HG03342 (cell line): ENCODE measurements at regions not wholly inside any gene's neighbourhood (a gene's known extent, or its start where the extent isn't known, plus 50 kb on each side); places are given as distances from the start of the nearest gene placed in this dataset.

ENCODE experiments used
- ATAC-seq: cut with Tn5 transposase; IDR thresholded peaks from one replicate; pipeline ENCODE4 v1.9.1; 2021; ENCODE audit warnings: mild to moderate bottlenecking, moderate library complexity; ENCODE audit not compliant: unreplicated experiment

DNA sequence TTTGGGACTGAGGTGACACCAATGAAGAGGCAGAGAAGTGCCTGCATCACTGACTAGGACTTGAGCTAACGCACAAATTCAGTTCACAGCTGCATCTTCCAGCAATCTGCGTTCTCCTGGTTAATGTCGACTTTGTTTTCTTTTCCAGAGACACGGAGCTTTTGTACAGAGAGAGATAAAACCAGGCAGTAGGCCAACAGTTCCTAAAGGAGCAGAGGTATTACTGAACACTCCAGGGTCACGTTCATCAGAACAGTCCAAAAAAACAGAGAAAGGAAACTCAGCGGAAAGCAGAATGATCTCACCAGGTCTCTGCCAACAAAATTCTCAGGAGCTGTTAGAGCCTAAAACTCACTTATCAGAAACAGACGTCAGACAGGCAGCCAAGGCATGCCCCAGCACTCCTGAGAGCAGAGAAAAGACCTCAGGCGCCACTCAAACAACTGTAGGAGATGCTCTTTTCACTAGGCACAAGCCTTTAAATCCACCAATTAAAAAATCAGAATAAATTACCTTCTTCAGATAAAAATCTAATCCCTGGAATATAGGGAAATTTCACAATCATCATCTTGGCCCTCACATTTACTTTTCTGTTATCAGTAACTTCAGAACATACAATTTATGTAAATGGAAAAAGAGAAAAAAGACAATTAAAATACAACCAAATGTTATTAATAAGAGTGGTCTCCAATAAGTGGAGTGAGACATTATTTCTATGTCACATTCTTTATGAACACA, 95.9 kb upstream of the SPTBN1 start:
- ATAC-seq, result no peak

GRCh38 chr2:54364409-54364808, 91.7 kb upstream of the SPTBN1 start:
- ATAC-seq, result no peak

- ATAC-seq, result no peak
These were observed 90.5 kb upstream of the SPTBN1 start for GRCh38 chr2:54365661-54366060.

DNA sequence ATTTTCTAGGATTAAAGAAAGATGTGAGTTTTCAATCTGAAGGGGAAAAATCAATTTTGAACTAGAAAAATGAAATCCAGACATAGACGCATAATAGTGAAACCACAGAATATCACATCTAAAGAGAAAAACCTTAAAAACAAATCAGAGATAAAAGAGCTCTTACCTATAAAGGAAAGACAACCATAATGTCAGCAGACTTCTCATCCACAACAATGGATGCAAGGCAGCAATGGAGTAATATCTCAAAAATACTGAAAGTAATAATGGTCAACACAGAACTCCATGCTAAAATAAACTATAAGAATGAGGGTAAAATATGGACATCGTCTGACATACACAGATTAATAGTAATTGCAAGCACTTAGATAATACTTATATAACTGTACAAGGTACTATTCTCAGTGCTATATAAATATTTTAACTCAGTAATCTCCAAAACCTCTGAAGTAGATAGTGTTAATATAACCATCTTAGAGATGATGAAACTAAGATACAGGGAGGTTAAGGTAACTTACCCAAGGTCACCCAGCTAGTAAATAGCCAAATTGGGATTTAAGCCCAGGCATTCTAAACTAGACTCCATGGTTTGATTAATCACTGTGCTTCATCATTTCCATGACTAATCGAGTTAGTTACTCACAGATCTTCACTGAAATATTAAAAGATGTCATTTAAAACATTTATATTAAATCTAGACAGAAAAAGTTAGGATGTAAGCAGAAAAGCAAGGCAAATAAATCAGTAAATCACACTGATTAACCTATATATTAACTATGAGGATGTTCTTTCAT, 89.4 kb upstream of the SPTBN1 start:
- ATAC-seq, result no peak

GRCh38 chr2:54370405-54371104, 85.6 kb upstream of the SPTBN1 start:
- ATAC-seq, result no peak

DNA sequence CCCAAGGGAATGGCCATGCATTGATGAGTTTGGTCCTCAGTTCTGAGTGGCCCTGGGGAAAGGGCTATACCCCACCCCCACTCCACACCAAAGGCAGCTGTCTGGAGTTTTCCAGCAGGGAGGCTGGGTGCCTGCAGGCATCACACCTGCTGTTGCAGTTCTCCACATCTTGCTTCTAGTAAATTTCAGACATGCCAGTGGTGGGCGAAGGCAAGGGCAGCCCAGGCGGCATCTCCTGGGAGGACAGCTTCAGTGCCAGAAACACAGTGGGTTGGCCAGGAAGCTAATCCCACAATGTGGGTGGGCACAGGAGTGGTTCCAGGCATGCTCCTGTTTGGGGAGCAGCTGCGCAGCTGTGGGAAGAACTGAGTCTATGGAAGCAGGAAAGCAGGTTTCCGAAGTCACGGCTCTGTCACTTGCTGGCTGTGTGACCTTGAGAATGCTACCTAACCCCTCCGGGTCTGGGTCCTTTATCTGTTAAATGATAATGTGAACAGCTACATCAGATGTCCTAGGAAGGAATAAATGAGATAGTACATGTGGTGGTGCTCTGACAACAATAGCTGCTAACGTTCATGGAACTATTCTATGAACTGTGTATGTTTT, 84.6 kb upstream of the SPTBN1 start:
- ATAC-seq, result no peak

DNA sequence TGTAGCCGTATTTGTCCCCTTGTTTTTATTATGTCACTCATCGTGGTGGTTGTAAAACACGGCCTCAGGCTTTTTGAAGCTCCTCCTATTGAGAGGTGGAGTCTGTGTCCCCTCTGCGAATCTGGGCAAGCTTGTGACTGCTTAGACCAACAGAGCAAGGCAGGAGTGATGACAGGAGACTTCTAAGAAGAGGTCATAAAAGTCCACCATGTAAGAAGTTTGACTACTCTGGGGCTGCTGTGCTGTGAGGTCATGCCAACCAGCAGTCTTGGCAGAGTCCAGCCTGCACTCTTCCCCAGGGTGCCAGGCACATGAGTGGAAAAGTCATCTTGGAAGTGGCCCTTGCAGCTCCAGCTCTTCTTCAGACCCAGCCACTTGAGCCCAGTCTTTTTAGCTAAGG, 83.8 kb upstream of the SPTBN1 start:
- ATAC-seq, result no peak

DNA sequence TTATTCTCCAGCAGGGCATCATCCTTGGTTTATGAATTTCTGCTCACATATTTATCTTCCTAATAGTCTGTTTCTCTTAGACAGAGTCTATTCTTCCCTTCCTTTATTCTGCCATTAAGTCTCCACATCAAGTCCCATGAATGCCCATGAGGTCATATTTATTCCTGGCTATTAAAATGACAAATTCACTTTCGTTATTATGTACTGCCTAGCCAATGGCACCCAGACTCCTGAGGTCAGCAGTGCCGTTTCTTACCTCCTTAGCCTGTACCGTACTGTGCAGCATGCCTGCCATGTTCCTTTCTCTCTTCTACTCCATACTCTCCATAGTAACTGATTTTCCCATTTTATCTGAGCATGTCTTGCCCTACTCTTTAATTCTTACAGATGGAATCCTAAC, 82.3 kb upstream of the SPTBN1 start:
- no peak for ATAC-seq

DNA sequence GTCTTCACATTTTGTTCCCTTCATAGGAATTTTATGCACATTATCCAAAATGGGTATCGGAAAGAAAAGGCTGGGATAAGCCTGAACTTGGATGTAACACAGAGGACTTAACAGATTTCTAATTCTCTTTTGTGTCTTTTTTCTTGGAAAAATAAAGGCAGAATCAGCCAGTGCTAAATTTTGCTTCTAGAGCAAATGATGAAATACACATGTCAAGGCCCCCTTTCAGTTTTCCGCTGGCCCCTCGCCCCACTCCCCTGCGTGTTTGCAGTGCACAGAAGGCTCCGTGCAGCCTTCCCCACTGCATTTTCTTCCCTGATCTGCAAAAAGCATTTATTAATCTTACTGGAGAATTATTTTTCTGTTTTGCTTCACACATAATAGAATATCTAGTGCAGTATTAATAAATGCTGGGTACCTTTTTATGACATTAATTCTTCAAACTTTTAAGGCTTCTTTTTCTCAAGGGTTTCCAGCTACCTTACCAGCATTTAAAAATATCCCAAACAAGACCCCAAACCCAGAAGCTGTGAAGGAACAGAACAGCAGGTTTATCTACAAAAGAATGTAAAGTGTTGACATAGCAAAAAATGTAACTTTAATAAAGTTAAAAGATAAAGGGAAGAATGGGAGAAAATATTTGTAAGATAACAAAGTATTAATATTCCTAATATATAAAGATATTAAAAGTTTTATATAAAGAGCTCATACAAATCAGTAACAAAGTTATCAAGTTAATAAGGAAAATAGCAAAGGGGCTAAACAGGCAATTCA, 81.3 kb upstream of the SPTBN1 start:
- ATAC-seq, result no peak

- ATAC-seq, result no peak
These were observed 78.7 kb upstream of the SPTBN1 start for GRCh38 chr2:54377451-54377850.

DNA sequence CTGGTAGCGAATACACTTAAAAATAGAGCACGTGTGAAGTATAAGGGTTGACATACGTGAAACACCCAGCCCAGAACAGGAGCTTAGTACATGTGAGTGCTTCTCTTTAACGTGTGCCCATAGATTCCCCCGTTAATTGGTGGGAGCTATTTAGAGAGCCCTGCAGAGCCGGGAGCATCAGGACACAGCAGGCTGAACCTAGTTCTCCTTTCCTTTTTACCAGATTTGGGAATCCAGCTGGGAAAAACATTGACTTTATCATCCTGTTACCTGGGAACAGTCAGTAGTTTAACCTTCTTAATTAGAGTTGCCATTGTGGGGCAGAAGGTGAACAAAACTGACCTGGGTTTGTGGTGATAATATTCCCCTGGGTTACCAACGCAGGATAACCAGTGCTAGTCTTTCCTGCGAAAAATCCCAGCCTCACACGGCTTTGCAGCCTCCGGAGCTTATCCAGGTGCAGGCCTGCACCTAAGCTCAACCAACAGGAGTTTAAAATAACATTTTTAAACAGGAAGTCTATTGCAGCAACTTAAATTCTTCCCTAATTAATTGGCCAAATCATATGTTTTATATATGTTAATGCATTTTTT, 78.1 kb upstream of the SPTBN1 start:
- ATAC-seq, result no peak

GRCh38 chr2:54380670-54381069, 75.5 kb upstream of the SPTBN1 start:
- no peak for ATAC-seq

DNA sequence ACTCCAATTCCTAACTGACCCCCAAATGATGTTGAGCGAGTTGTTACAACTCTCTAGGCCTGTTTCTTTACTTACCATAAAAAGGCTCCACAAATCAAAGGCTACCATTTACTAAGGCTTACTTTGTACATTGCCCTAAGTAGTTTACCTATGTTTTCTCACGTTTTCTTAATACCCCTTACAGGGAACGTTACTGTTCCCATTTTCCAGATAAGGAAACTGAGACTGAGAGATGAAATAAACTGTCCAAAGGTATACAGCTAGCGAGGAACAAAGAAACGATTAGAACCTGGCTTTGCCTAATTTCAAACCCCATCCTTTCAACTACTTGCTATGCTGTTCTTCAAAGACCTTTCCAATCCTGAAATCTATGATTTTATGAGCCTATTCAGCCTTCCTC, 74.8 kb upstream of the SPTBN1 start:
- no peak for ATAC-seq

DNA sequence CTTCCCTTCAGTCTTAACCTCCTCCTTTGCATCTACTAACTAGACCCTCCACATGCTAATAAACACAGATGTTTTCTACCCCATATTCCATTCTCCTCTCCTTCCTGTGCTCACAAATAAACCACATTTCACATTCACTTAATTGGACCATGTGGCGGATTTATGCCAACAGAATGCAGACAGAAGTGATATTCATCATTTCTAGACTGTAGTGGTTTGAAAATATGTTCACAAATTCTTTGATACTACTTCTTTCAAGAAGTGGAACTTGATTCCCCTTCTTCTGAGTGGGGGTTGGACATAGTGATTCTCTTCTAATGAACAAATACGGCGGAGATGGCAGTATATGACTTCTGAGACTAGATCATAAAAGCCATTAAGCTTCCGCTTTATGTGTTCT, 73.5 kb upstream of the SPTBN1 start:
- no peak for ATAC-seq

- no peak for ATAC-seq
These were observed 71.6 kb upstream of the SPTBN1 start for GRCh38 chr2:54384301-54385203.

GRCh38 chr2:54385271-54385670, 70.9 kb upstream of the SPTBN1 start:
- no peak for ATAC-seq

DNA sequence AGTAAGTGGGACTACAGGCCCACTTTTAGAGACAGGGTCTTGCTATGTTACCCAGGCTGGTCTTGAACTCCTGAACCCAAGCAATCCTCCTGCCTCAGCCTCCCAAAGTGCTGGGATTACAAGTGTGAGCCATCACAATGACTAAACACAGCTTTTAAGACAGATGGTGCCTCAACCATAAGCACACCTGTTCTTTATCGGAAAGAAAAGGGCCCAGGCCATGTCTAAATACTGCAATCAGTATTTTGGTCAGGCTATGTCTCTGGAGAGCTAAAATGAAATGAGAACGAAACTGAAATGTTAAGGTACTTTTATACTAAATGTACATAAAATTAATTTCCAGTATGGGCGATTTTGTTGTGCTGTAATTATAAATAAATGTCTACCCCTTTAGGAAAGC, 69.5 kb upstream of the SPTBN1 start:
- peak; percentile 38 for ATAC-seq

GRCh38 chr2:54387059-54387991, 68.8 kb upstream of the SPTBN1 start:
- ATAC-seq, result peak; percentile 69
